Ishikawa (cell line): ENCODE measurements at regions not wholly inside any gene's neighbourhood (a gene's known extent, or its start where the extent isn't known, plus 50 kb on each side); places are given as distances from the start of the nearest gene placed in this dataset.

Experiments
- EP300 ChIP-seq: IDR thresholded peaks from 2 replicates; pipeline ENCODE4 v1.6.1; 2012; ENCODE audit warnings: borderline replicate concordance
- YY1 ChIP-seq: IDR thresholded peaks from 2 replicates; pipeline ENCODE4 v1.6.1; 2012; ENCODE audit warnings: low read depth

DNA sequence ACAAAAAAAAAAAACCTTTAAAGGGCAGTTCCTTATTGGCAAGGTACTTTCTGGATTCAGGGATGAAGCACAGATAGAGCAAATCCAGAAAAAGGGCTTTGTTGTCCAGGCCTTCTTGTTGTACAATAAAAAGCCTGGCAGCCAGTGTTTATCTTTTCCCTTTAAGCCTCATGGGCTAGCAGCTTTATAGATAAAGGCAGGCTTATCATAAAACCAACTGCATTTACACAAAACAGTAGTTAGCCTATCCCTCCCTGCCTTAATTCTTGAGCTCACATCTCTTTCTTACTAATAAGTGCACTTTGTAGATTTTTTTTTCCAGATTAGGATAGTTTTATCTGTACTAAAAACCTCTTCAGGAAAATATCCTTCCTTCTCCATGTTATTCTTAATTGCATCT, 662.8 kb upstream of the CCDC54 start:
- TF ChIP-seq YY1 (no peak), EP300 (no peak)
